ENCODE measurements at regions not wholly inside any gene's neighbourhood (a gene's known extent, or its start where the extent isn't known, plus 50 kb on each side); places are given as distances from the start of the nearest gene placed in this dataset.

DNA sequence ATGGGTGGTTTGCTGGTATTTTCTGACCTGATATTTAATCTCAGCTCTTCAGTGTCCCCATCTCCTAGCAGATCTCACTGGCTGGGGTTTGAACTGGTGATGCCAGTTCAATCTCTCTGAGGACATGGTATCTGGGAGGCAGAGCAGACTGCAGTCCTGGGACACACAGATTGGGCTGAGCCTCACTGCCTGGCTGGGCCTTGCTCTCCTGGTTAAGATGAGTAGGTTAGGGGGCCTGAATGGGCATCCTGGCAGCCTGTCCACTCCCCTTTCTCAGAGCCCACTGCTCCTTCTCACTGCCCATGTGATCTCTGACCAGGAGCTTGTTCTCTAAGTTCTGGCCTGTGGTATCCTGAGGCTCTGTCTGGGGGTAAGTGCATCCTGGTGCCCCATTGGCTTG lies 363.4 kb downstream of the GLRX3 start:
- TF ChIP-seq, protein P1, sequence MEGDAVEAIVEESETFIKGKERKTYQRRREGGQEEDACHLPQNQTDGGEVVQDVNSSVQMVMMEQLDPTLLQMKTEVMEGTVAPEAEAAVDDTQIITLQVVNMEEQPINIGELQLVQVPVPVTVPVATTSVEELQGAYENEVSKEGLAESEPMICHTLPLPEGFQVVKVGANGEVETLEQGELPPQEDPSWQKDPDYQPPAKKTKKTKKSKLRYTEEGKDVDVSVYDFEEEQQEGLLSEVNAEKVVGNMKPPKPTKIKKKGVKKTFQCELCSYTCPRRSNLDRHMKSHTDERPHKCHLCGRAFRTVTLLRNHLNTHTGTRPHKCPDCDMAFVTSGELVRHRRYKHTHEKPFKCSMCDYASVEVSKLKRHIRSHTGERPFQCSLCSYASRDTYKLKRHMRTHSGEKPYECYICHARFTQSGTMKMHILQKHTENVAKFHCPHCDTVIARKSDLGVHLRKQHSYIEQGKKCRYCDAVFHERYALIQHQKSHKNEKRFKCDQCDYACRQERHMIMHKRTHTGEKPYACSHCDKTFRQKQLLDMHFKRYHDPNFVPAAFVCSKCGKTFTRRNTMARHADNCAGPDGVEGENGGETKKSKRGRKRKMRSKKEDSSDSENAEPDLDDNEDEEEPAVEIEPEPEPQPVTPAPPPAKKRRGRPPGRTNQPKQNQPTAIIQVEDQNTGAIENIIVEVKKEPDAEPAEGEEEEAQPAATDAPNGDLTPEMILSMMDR (optimal IDR thresholded peaks at IDR 0.05 in 1 of 3, IDR thresholded peaks at IDR 0.05 in 1 of 3, conservative IDR thresholded peaks at IDR 0.05 in 1 of 3; ENCODE audit: extremely low read depth in 1 of 3, insufficient read depth in 2 of 3, low read length in 3 of 3): no peak
- no peak for TF ChIP-seq EZH2 (IDR thresholded peaks at IDR 0.05; ENCODE audit: low read length)
